B cell (primary cell): ENCODE measurements at regions not wholly inside any gene's neighbourhood (a gene's known extent, or its start where the extent isn't known, plus 50 kb on each side); places are given as distances from the start of the nearest gene placed in this dataset.

Source experiments
- ATAC-seq: fragments of 200-7000 bp; cut with Tn5 transposase; one replicate; pipeline ENCODE4 v1.10.0; 2021; ENCODE audit warnings: low read depth, mild to moderate bottlenecking, moderate number of reproducible peaks, moderate library complexity
- CTCF ChIA-PET: fragments of 350-600 bp; sonication (Branson Sonifier 250); formaldehyde crosslinking; loops from one replicate; lab custom pipeline; 2021; ENCODE audit warnings: antibody characterized with exemption, inconsistent platforms; lab: Charles Lee
- POLR2A ChIA-PET: fragments of 350-600 bp; sonication (Branson Sonifier 250); formaldehyde crosslinking; loops from one replicate; lab custom pipeline; 2021; ENCODE audit warnings: antibody characterized with exemption; lab: Charles Lee
- DNase-seq: peaks from one replicate; pipeline ENCODE4 v3.0.0; 2013
- H2AFZ ChIP-seq: 2 replicates; pipeline ENCODE4 v1.6.1; 2012; ENCODE audit warnings: mild to moderate bottlenecking, low read depth, low read length; ENCODE audit not compliant: insufficient read depth, poor library complexity, severe bottlenecking
- H3K27ac ChIP-seq, 2 donors: 1 replicate in 1 of 2; 2 replicates in 1 of 2; pipeline ENCODE4 v1.5.1; 2012 to 2013; ENCODE audit warnings: low read length in 2 of 2, mild to moderate bottlenecking in 2 of 2, moderate library complexity in 1 of 2
- H3K27me3 ChIP-seq, 4 experiments: fragments of 200-600 bp in 1 of 4; sonication (generic) in 1 of 4; replicated peaks in 1 of 4; 1 replicate in 2 of 4; 2 replicates in 2 of 4; pipeline versions ENCODE4 v1.6.1 to v1.7.0; 2013 to 2016; ENCODE audit warnings: low read length in 3 of 4, mild to moderate bottlenecking in 2 of 4, mixed read lengths in 1 of 4, moderate library complexity in 1 of 4; ENCODE audit not compliant: insufficient read depth in 4 of 4, control insufficient read depth in 3 of 4; ENCODE audit errors: control extremely low read depth in 1 of 4
- H3K36me3 ChIP-seq, 2 experiments: replicated peaks in 1 of 2; 1 replicate in 1 of 2; 2 replicates in 1 of 2; pipeline versions ENCODE4 v1.6.1 to v1.7.1; 2013; ENCODE audit warnings: low read length in 1 of 2; ENCODE audit not compliant: insufficient read depth in 2 of 2, control insufficient read depth in 1 of 2; ENCODE audit errors: control extremely low read depth in 1 of 2, extremely low read depth in 1 of 2
- H3K4me1 ChIP-seq, 2 donors: fragments of 200-600 bp in 1 of 2; sonication (generic) in 1 of 2; 1 replicate in 1 of 2; 2 replicates in 1 of 2; pipeline versions ENCODE4 v1.5.1 to v1.6.1; 2013 to 2017; ENCODE audit warnings: low read length in 2 of 2; ENCODE audit not compliant: control insufficient read depth in 2 of 2, insufficient read depth in 2 of 2
- H3K4me2 ChIP-seq: replicated peaks from 2 replicates; pipeline ENCODE3; 2012; ENCODE audit warnings: mild to moderate bottlenecking, low read depth, low read length; ENCODE audit not compliant: poor library complexity, severe bottlenecking
- H3K4me3 ChIP-seq, 5 experiments: fragments of 200-600 bp in 1 of 5; sonication (generic) in 1 of 5; 1 replicate in 3 of 5; 2 replicates in 2 of 5; pipeline versions ENCODE4 v1.5.1 to v1.7.0; 2011 to 2016; ENCODE audit warnings: low read length in 4 of 5, mild to moderate bottlenecking in 4 of 5, low read depth in 2 of 5, control low read depth in 1 of 5, moderate library complexity in 1 of 5; ENCODE audit not compliant: insufficient read depth in 1 of 5; ENCODE audit errors: control extremely low read depth in 1 of 5, extremely low read depth in 1 of 5
- H3K79me2 ChIP-seq: fragments of 200-600 bp; sonication (generic); one replicate; pipeline ENCODE4 v1.6.0; 2016; ENCODE audit warnings: low read length; ENCODE audit not compliant: control insufficient read depth, insufficient read depth
- H3K9ac ChIP-seq: fragments of 200-600 bp; sonication (generic); 2 replicates; pipeline ENCODE4 v1.6.1; 2017; ENCODE audit warnings: mild to moderate bottlenecking, low read length, moderate library complexity
- H3K9me3 ChIP-seq, 3 donors: one replicate each; pipeline versions ENCODE4 v1.6.1 to v1.7.1; 2013; ENCODE audit warnings: low read length in 2 of 3; ENCODE audit not compliant: control insufficient read depth in 2 of 3, insufficient read depth in 1 of 3; ENCODE audit errors: control extremely low read depth in 1 of 3
- H4K20me1 ChIP-seq: 2 replicates; pipeline ENCODE4 v1.6.0; 2012; ENCODE audit warnings: mild to moderate bottlenecking, low read length; ENCODE audit not compliant: insufficient read depth, control insufficient read depth, poor library complexity, severe bottlenecking
- H3K27ac Mint-ChIP-seq: one replicate; pipeline ENCODE4 v1.8.0; 2021; ENCODE audit warnings: mixed read lengths
- H3K27me3 Mint-ChIP-seq: one replicate; pipeline ENCODE4 v1.8.0; 2021; ENCODE audit warnings: mixed read lengths
- H3K4me1 Mint-ChIP-seq: one replicate; pipeline ENCODE4 v1.8.0; 2021; ENCODE audit warnings: mixed read lengths
- H3K4me3 Mint-ChIP-seq: one replicate; pipeline ENCODE4 v1.8.0; 2021; ENCODE audit warnings: mixed read lengths
- H3K9me3 Mint-ChIP-seq: one replicate; pipeline ENCODE4 v1.8.0; 2022; ENCODE audit warnings: mixed read lengths; ENCODE audit not compliant: insufficient read depth
- EZH2 ChIP-seq: IDR thresholded peaks from 2 replicates; pipeline ENCODE4 v1.6.1; 2012; ENCODE audit warnings: borderline replicate concordance, low read depth, mild to moderate bottlenecking, moderate library complexity, low read length; ENCODE audit not compliant: insufficient read depth, poor library complexity, severe bottlenecking
- WGBS: methylation state at CpG from one replicate; pipeline ENCODE4 v1.1.5; 2013; ENCODE audit warnings: missing lambda C conversion rate; ENCODE audit not compliant: insufficient coverage; 5-methylcytosine and 5-hydroxymethylcytosine counted together
- intact Hi-C: fragments of 100-400 bp; cut with micrococcal nuclease; formaldehyde crosslinking; loops from one replicate; pipeline ENCODE4 v1.10.0; 2022
- TF ChIP-seq, protein P1 (sequence below): fragments of 200-600 bp; IDR thresholded peaks from one replicate; pipeline ENCODE4 v1.8.0; 2022; ENCODE audit warnings: antibody characterized with exemption, mild to moderate bottlenecking

DNA sequence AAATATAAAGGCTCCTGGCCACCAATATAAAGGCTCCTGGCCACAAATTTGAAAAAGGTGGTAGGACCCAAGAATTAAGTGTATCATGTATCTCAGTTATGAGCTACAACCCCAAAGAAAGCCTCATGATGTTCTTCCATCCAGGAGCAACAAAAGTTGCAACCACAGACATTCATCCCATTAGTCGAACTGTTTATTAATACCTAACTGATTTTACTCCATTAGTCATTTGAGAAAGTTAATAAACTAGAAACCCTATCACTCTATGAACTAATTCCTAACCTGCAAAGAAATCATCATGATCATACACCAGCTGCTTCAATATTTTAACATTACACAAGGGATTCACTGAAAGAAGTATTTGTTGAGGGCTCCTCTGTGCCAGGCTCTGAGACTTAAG, 253.2 kb upstream of the GRIP1 start:
- Histone ChIP-seq H3K4me3 (no peak overlapping the region), H3K4me1 (no peaks in the 10 kb centered on the region), H3K9me3 (peaks cover 0 to 1% (median 0%) of the 10 kb centered on the region in 3 donors), H3K4me2 (no peak overlapping the region), H3K79me2 (no peaks in the 10 kb centered on the region), H3K27ac (no peak overlapping the region), H3K27me3 (no peaks in the 10 kb centered on the region), H3K9ac (no peak overlapping the region), H4K20me1 (no peaks in the 10 kb centered on the region), H3K36me3 (no peaks in the 10 kb centered on the region), H2AFZ (no peak overlapping the region)
- Mint-ChIP-seq H3K27ac (no peak overlapping the region), H3K4me1 (no peaks in the 10 kb centered on the region), H3K4me3 (no peak overlapping the region), H3K9me3 (no peaks in the 10 kb centered on the region), H3K27me3 (peaks cover 26% of the 10 kb centered on the region)
- ATAC-seq (no peak), DNase-seq (no peak)
- ChIA-PET POLR2A (no interaction called here), CTCF (no interaction called here)
- 57% methylated on average over 1 of the region's 1 CpG for WGBS
- intact Hi-C loops = no loop called here
- TF ChIP-seq, protein P1, sequence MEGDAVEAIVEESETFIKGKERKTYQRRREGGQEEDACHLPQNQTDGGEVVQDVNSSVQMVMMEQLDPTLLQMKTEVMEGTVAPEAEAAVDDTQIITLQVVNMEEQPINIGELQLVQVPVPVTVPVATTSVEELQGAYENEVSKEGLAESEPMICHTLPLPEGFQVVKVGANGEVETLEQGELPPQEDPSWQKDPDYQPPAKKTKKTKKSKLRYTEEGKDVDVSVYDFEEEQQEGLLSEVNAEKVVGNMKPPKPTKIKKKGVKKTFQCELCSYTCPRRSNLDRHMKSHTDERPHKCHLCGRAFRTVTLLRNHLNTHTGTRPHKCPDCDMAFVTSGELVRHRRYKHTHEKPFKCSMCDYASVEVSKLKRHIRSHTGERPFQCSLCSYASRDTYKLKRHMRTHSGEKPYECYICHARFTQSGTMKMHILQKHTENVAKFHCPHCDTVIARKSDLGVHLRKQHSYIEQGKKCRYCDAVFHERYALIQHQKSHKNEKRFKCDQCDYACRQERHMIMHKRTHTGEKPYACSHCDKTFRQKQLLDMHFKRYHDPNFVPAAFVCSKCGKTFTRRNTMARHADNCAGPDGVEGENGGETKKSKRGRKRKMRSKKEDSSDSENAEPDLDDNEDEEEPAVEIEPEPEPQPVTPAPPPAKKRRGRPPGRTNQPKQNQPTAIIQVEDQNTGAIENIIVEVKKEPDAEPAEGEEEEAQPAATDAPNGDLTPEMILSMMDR = no peak
- TF ChIP-seq EZH2 = no peak

DNA sequence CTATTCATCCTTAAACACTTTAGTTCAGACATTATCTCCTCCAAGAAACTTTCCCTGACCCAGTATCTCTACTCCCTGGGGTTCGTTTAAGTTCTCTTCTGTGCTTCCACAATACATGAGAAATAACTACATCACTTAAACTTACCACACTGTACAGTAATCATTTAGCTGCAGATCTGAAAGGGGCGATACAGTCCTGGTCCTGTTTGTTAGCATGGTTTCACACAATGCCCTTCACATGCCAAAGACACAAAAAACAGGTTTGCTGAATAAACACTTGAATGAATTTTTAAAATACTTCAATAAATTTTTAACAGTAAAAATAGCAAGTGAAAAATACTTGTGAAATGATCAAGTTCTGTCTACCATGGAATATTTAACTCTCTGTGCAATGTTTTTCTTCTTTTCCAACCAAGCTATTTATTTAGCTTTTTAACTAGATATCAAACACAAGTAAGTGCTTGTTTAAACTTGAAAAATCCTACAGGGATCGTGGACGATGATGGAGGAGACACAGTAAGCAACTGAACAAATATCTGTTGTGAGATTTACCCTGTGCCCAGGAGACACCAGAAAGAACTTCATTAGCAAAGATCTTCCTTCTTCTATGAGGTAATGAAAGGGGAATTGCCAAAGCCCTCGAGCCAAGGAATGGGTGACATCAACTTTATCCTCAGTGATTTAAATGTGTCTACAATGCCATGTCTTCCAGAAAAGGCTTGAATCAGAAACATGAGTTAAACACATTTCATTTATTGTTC, 255.6 kb upstream of the GRIP1 start:
- H3K4me1 Mint-ChIP-seq = no peaks in the 10 kb centered on the region
- DNase-seq (no peak), ATAC-seq (no peak)
- intact Hi-C loops = no loop called here
- 58% methylated on average over 1 of the region's 5 CpGs for WGBS
- no peak overlapping the region for H2AFZ ChIP-seq
- no peak overlapping the region for H3K4me2 ChIP-seq
- no peak overlapping the region for H3K4me3 Mint-ChIP-seq
- H3K36me3 ChIP-seq = no peaks in the 10 kb centered on the region
- H3K4me3 ChIP-seq = no peak overlapping the region
- no peak overlapping the region for H3K27ac Mint-ChIP-seq
- no peaks in the 10 kb centered on the region for H3K9me3 Mint-ChIP-seq
- H3K27me3 ChIP-seq = no peaks in the 10 kb centered on the region
- H3K27me3 Mint-ChIP-seq = peaks cover 26% of the 10 kb centered on the region
- no peaks in the 10 kb centered on the region for H3K4me1 ChIP-seq
- CTCF ChIA-PET = no interaction called here
- H3K27ac ChIP-seq = no peak overlapping the region
- TF ChIP-seq EZH2 = no peak
- TF ChIP-seq, protein P1 = no peak
- H4K20me1 ChIP-seq = no peaks in the 10 kb centered on the region
- peaks cover 0 to 1% (median 0%) of the 10 kb centered on the region in 3 donors for H3K9me3 ChIP-seq
- H3K79me2 ChIP-seq = no peaks in the 10 kb centered on the region
- no peak overlapping the region for H3K9ac ChIP-seq
- POLR2A ChIA-PET = no interaction called here
